ENCODE measurements at regions not wholly inside any gene's neighbourhood (a gene's known extent, or its start where the extent isn't known, plus 50 kb on each side); places are given as distances from the start of the nearest gene placed in this dataset.

GRCh38 chr9:99406939-99407338 is 184.9 kb downstream of the SEC61B start:
- Histone ChIP-seq H3K9ac (ENCODE audit: low read depth, low read length) (no peak overlapping the region), H3K4me1 (ENCODE audit: control insufficient read depth, insufficient read depth, low read length) (peaks cover 2% of the 10 kb centered on the region), H3K36me3 (ENCODE audit: control insufficient read depth, insufficient read depth, low read length) (no peaks in the 10 kb centered on the region), H3K4me3 (ENCODE audit: low read depth, low read length) (no peak overlapping the region), H3K27me3 (ENCODE audit: control insufficient read depth, insufficient read depth, low read length) (no peaks in the 10 kb centered on the region), H3K9me3 (ENCODE audit: control insufficient read depth, insufficient read depth, low read length) (no peaks in the 10 kb centered on the region)

- Histone ChIP-seq H3K4me1 (ENCODE audit: control insufficient read depth, insufficient read depth, low read length) (peaks cover 2% of the 10 kb centered on the region), H3K9me3 (ENCODE audit: control insufficient read depth, insufficient read depth, low read length) (no peaks in the 10 kb centered on the region), H3K36me3 (ENCODE audit: control insufficient read depth, insufficient read depth, low read length) (no peaks in the 10 kb centered on the region), H3K27me3 (ENCODE audit: control insufficient read depth, insufficient read depth, low read length) (no peaks in the 10 kb centered on the region), H3K4me3 (ENCODE audit: low read depth, low read length) (no peak overlapping the region), H3K9ac (ENCODE audit: low read depth, low read length) (no peak overlapping the region)
These were observed 189.0 kb downstream of the SEC61B start for GRCh38 chr9:99411068-99411467.

- Histone ChIP-seq H3K36me3 (ENCODE audit: control insufficient read depth, insufficient read depth, low read length) (no peaks in the 10 kb centered on the region), H3K9ac (ENCODE audit: low read depth, low read length) (no peak overlapping the region), H3K4me1 (ENCODE audit: control insufficient read depth, insufficient read depth, low read length) (peaks cover 2% of the 10 kb centered on the region), H3K27me3 (ENCODE audit: control insufficient read depth, insufficient read depth, low read length) (no peaks in the 10 kb centered on the region), H3K4me3 (ENCODE audit: low read depth, low read length) (no peak overlapping the region), H3K9me3 (ENCODE audit: control insufficient read depth, insufficient read depth, low read length) (no peaks in the 10 kb centered on the region)
These were observed 189.5 kb downstream of the SEC61B start for GRCh38 chr9:99411479-99412115.

GRCh38 chr9:99412606-99413005 is 190.5 kb downstream of the SEC61B start:
- Histone ChIP-seq H3K9ac (ENCODE audit: low read depth, low read length) (no peak overlapping the region), H3K27me3 (ENCODE audit: control insufficient read depth, insufficient read depth, low read length) (no peaks in the 10 kb centered on the region), H3K9me3 (ENCODE audit: control insufficient read depth, insufficient read depth, low read length) (no peaks in the 10 kb centered on the region), H3K4me1 (ENCODE audit: control insufficient read depth, insufficient read depth, low read length) (peaks cover 2% of the 10 kb centered on the region), H3K36me3 (ENCODE audit: control insufficient read depth, insufficient read depth, low read length) (no peaks in the 10 kb centered on the region), H3K4me3 (ENCODE audit: low read depth, low read length) (no peak overlapping the region)

GRCh38 chr9:99414321-99414720 is 192.2 kb downstream of the SEC61B start:
- H3K9ac ChIP-seq (ENCODE audit: low read depth, low read length) = no peak overlapping the region
- no peaks in the 10 kb centered on the region for H3K36me3 ChIP-seq (ENCODE audit: control insufficient read depth, insufficient read depth, low read length)
- H3K27me3 ChIP-seq (ENCODE audit: control insufficient read depth, insufficient read depth, low read length) = no peaks in the 10 kb centered on the region
- H3K4me1 ChIP-seq (ENCODE audit: control insufficient read depth, insufficient read depth, low read length) = peaks cover 2% of the 10 kb centered on the region
- H3K4me3 ChIP-seq (ENCODE audit: low read depth, low read length) = no peak overlapping the region
- H3K9me3 ChIP-seq (ENCODE audit: control insufficient read depth, insufficient read depth, low read length) = no peaks in the 10 kb centered on the region

GRCh38 chr9:99415606-99416005 is 193.5 kb downstream of the SEC61B start:
- H3K4me1 ChIP-seq (ENCODE audit: control insufficient read depth, insufficient read depth, low read length) = peaks cover 2% of the 10 kb centered on the region
- no peaks in the 10 kb centered on the region for H3K36me3 ChIP-seq (ENCODE audit: control insufficient read depth, insufficient read depth, low read length)
- H3K9me3 ChIP-seq (ENCODE audit: control insufficient read depth, insufficient read depth, low read length) = no peaks in the 10 kb centered on the region

GRCh38 chr9:99416007-99416406 is 193.9 kb downstream of the SEC61B start:
- Histone ChIP-seq H3K4me1 (ENCODE audit: control insufficient read depth, insufficient read depth, low read length) (peaks cover 2% of the 10 kb centered on the region), H3K9ac (ENCODE audit: low read depth, low read length) (no peak overlapping the region), H3K4me3 (ENCODE audit: low read depth, low read length) (no peak overlapping the region), H3K27me3 (ENCODE audit: control insufficient read depth, insufficient read depth, low read length) (no peaks in the 10 kb centered on the region), H3K9me3 (ENCODE audit: control insufficient read depth, insufficient read depth, low read length) (no peaks in the 10 kb centered on the region), H3K36me3 (ENCODE audit: control insufficient read depth, insufficient read depth, low read length) (no peaks in the 10 kb centered on the region)

More at GRCh38 chr9:99415606-99416005, 193.5 kb downstream of the SEC61B start:
- Histone ChIP-seq H3K27me3 (ENCODE audit: control insufficient read depth, insufficient read depth, low read length) (no peaks in the 10 kb centered on the region), H3K9ac (ENCODE audit: low read depth, low read length) (no peak overlapping the region), H3K4me3 (ENCODE audit: low read depth, low read length) (no peak overlapping the region)

- H3K9ac ChIP-seq (ENCODE audit: low read depth, low read length) = no peak overlapping the region
- H3K9me3 ChIP-seq (ENCODE audit: control insufficient read depth, insufficient read depth, low read length) = no peaks in the 10 kb centered on the region
- no peaks in the 10 kb centered on the region for H3K27me3 ChIP-seq (ENCODE audit: control insufficient read depth, insufficient read depth, low read length)
- no peaks in the 10 kb centered on the region for H3K36me3 ChIP-seq (ENCODE audit: control insufficient read depth, insufficient read depth, low read length)
- H3K4me1 ChIP-seq (ENCODE audit: control insufficient read depth, insufficient read depth, low read length) = no peaks in the 10 kb centered on the region
- no peak overlapping the region for H3K4me3 ChIP-seq (ENCODE audit: low read depth, low read length)
These were observed 197.0 kb downstream of the SEC61B start for GRCh38 chr9:99419070-99419469.

GRCh38 chr9:99421369-99421768 is 199.3 kb downstream of the SEC61B start:
- no peaks in the 10 kb centered on the region for H3K36me3 ChIP-seq (ENCODE audit: control insufficient read depth, insufficient read depth, low read length)
- H3K27me3 ChIP-seq (ENCODE audit: control insufficient read depth, insufficient read depth, low read length) = no peaks in the 10 kb centered on the region
- no peak overlapping the region for H3K9ac ChIP-seq (ENCODE audit: low read depth, low read length)
- no peaks in the 10 kb centered on the region for H3K9me3 ChIP-seq (ENCODE audit: control insufficient read depth, insufficient read depth, low read length)
- H3K4me1 ChIP-seq (ENCODE audit: control insufficient read depth, insufficient read depth, low read length) = no peaks in the 10 kb centered on the region
- no peak overlapping the region for H3K4me3 ChIP-seq (ENCODE audit: low read depth, low read length)

- Histone ChIP-seq H3K4me3 (ENCODE audit: low read depth, low read length) (no peak overlapping the region), H3K36me3 (ENCODE audit: control insufficient read depth, insufficient read depth, low read length) (no peaks in the 10 kb centered on the region), H3K9me3 (ENCODE audit: control insufficient read depth, insufficient read depth, low read length) (no peaks in the 10 kb centered on the region), H3K9ac (ENCODE audit: low read depth, low read length) (no peak overlapping the region), H3K4me1 (ENCODE audit: control insufficient read depth, insufficient read depth, low read length) (no peaks in the 10 kb centered on the region), H3K27me3 (ENCODE audit: control insufficient read depth, insufficient read depth, low read length) (no peaks in the 10 kb centered on the region)
These were observed 203.0 kb downstream of the SEC61B start for GRCh38 chr9:99425124-99425523.

GRCh38 chr9:99425923-99426842 is 204.1 kb downstream of the SEC61B start:
- H3K27me3 ChIP-seq (ENCODE audit: control insufficient read depth, insufficient read depth, low read length) = no peaks in the 10 kb centered on the region
- H3K4me1 ChIP-seq (ENCODE audit: control insufficient read depth, insufficient read depth, low read length) = no peaks in the 10 kb centered on the region
- no peak overlapping the region for H3K9ac ChIP-seq (ENCODE audit: low read depth, low read length)
- no peaks in the 10 kb centered on the region for H3K36me3 ChIP-seq (ENCODE audit: control insufficient read depth, insufficient read depth, low read length)
- H3K4me3 ChIP-seq (ENCODE audit: low read depth, low read length) = no peak overlapping the region
- no peaks in the 10 kb centered on the region for H3K9me3 ChIP-seq (ENCODE audit: control insufficient read depth, insufficient read depth, low read length)

- Histone ChIP-seq H3K36me3 (ENCODE audit: control insufficient read depth, insufficient read depth, low read length) (no peaks in the 10 kb centered on the region), H3K4me3 (ENCODE audit: low read depth, low read length) (no peak overlapping the region), H3K4me1 (ENCODE audit: control insufficient read depth, insufficient read depth, low read length) (no peaks in the 10 kb centered on the region), H3K9ac (ENCODE audit: low read depth, low read length) (no peak overlapping the region), H3K9me3 (ENCODE audit: control insufficient read depth, insufficient read depth, low read length) (no peaks in the 10 kb centered on the region), H3K27me3 (ENCODE audit: control insufficient read depth, insufficient read depth, low read length) (no peaks in the 10 kb centered on the region)
These were observed 205.2 kb downstream of the SEC61B start for GRCh38 chr9:99427260-99427659.
